ENCODE measurements at regions not wholly inside any gene's neighbourhood (a gene's known extent, or its start where the extent isn't known, plus 50 kb on each side); places are given as distances from the start of the nearest gene placed in this dataset.

- TF ChIP-seq POLR2A (IDR thresholded peaks at IDR 0.05; ENCODE audit: low read depth, low read length) (no peak), POLR2AphosphoS5 (IDR thresholded peaks at IDR 0.05; ENCODE audit: low read depth, low read length) (no peak), PAX5 (IDR thresholded peaks at IDR 0.05; ENCODE audit: insufficient read depth, low read length, severe bottlenecking) (no peak), TAF1 (IDR thresholded peaks at IDR 0.05; ENCODE audit: low read depth, low read length) (no peak), POU2F2 (IDR thresholded peaks at IDR 0.05; ENCODE audit: low read depth, low read length) (no peak), SPI1 (IDR thresholded peaks at IDR 0.05; ENCODE audit: low read depth, low read length) (no peak)
- FAIRE-seq (no peak), DNase-seq (ENCODE audit: insufficient read length, low spot score) (no peak)
These were observed 338.9 kb upstream of the PRMT6 start for GRCh38 chr1:106717591-106717990.

GRCh38 chr1:106721790-106722189, 334.7 kb upstream of the PRMT6 start:
- no peak for TF ChIP-seq POU2F2 (IDR thresholded peaks at IDR 0.05; ENCODE audit: low read depth, low read length)
- no peak for TF ChIP-seq POLR2AphosphoS5 (IDR thresholded peaks at IDR 0.05; ENCODE audit: low read depth, low read length)
- TF ChIP-seq SPI1 (IDR thresholded peaks at IDR 0.05; ENCODE audit: low read depth, low read length): no peak
- no peak for TF ChIP-seq POLR2A (IDR thresholded peaks at IDR 0.05; ENCODE audit: low read depth, low read length)
- no peak for TF ChIP-seq TAF1 (IDR thresholded peaks at IDR 0.05; ENCODE audit: low read depth, low read length)
- no peak for TF ChIP-seq PAX5 (IDR thresholded peaks at IDR 0.05; ENCODE audit: insufficient read depth, low read length, severe bottlenecking)
- FAIRE-seq (no peak), DNase-seq (ENCODE audit: insufficient read length, low spot score) (no peak)

GRCh38 chr1:106722466-106722865, 334.0 kb upstream of the PRMT6 start:
- FAIRE-seq (no peak), DNase-seq (ENCODE audit: insufficient read length, low spot score) (no peak)
- TF ChIP-seq TAF1 (IDR thresholded peaks at IDR 0.05; ENCODE audit: low read depth, low read length) (no peak), POLR2AphosphoS5 (IDR thresholded peaks at IDR 0.05; ENCODE audit: low read depth, low read length) (no peak), POU2F2 (IDR thresholded peaks at IDR 0.05; ENCODE audit: low read depth, low read length) (no peak), PAX5 (IDR thresholded peaks at IDR 0.05; ENCODE audit: insufficient read depth, low read length, severe bottlenecking) (no peak), POLR2A (IDR thresholded peaks at IDR 0.05; ENCODE audit: low read depth, low read length) (no peak), SPI1 (IDR thresholded peaks at IDR 0.05; ENCODE audit: low read depth, low read length) (no peak)

- DNase-seq (ENCODE audit: insufficient read length, low spot score) (no peak), FAIRE-seq (peak; percentile 33)
These were observed 329.3 kb upstream of the PRMT6 start for GRCh38 chr1:106727171-106727570.

GRCh38 chr1:106746448-106747085, 309.9 kb upstream of the PRMT6 start:
- no peak for FAIRE-seq
- DNase-seq (ENCODE audit: insufficient read length, low spot score): no peak
- TF ChIP-seq POLR2A (IDR thresholded peaks at IDR 0.05; ENCODE audit: low read depth, low read length) (no peak), SPI1 (IDR thresholded peaks at IDR 0.05; ENCODE audit: low read depth, low read length) (no peak), POU2F2 (IDR thresholded peaks at IDR 0.05; ENCODE audit: low read depth, low read length) (no peak), POLR2AphosphoS5 (IDR thresholded peaks at IDR 0.05; ENCODE audit: low read depth, low read length) (no peak), PAX5 (IDR thresholded peaks at IDR 0.05; ENCODE audit: insufficient read depth, low read length, severe bottlenecking) (no peak), TAF1 (IDR thresholded peaks at IDR 0.05; ENCODE audit: low read depth, low read length) (no peak)

More at GRCh38 chr1:106727171-106727570, 329.3 kb upstream of the PRMT6 start:
- TF ChIP-seq SPI1 (IDR thresholded peaks at IDR 0.05; ENCODE audit: low read depth, low read length) (peak; percentile 49), POLR2AphosphoS5 (IDR thresholded peaks at IDR 0.05; ENCODE audit: low read depth, low read length) (no peak)

GRCh38 chr1:106747232-106747631, 309.2 kb upstream of the PRMT6 start:
- no peak for DNase-seq (ENCODE audit: insufficient read length, low spot score)
- no peak for TF ChIP-seq POLR2AphosphoS5 (IDR thresholded peaks at IDR 0.05; ENCODE audit: low read depth, low read length)
- no peak for TF ChIP-seq POU2F2 (IDR thresholded peaks at IDR 0.05; ENCODE audit: low read depth, low read length)
- no peak for TF ChIP-seq POLR2A (IDR thresholded peaks at IDR 0.05; ENCODE audit: low read depth, low read length)
- TF ChIP-seq PAX5 (IDR thresholded peaks at IDR 0.05; ENCODE audit: insufficient read depth, low read length, severe bottlenecking): no peak
- no peak for TF ChIP-seq TAF1 (IDR thresholded peaks at IDR 0.05; ENCODE audit: low read depth, low read length)
- no peak for FAIRE-seq

GRCh38 chr1:106747791-106748190, 308.7 kb upstream of the PRMT6 start:
- DNase-seq (ENCODE audit: insufficient read length, low spot score) (no peak), FAIRE-seq (no peak)
- TF ChIP-seq POLR2A (IDR thresholded peaks at IDR 0.05; ENCODE audit: low read depth, low read length): no peak
- TF ChIP-seq POLR2AphosphoS5 (IDR thresholded peaks at IDR 0.05; ENCODE audit: low read depth, low read length): no peak
- TF ChIP-seq TAF1 (IDR thresholded peaks at IDR 0.05; ENCODE audit: low read depth, low read length): no peak
- no peak for TF ChIP-seq PAX5 (IDR thresholded peaks at IDR 0.05; ENCODE audit: insufficient read depth, low read length, severe bottlenecking)
- no peak for TF ChIP-seq SPI1 (IDR thresholded peaks at IDR 0.05; ENCODE audit: low read depth, low read length)
- no peak for TF ChIP-seq POU2F2 (IDR thresholded peaks at IDR 0.05; ENCODE audit: low read depth, low read length)

- TF ChIP-seq POLR2AphosphoS5 (IDR thresholded peaks at IDR 0.05; ENCODE audit: low read depth, low read length) (no peak), POU2F2 (IDR thresholded peaks at IDR 0.05; ENCODE audit: low read depth, low read length) (no peak), PAX5 (IDR thresholded peaks at IDR 0.05; ENCODE audit: insufficient read depth, low read length, severe bottlenecking) (no peak), SPI1 (IDR thresholded peaks at IDR 0.05; ENCODE audit: low read depth, low read length) (no peak), POLR2A (IDR thresholded peaks at IDR 0.05; ENCODE audit: low read depth, low read length) (no peak), TAF1 (IDR thresholded peaks at IDR 0.05; ENCODE audit: low read depth, low read length) (no peak)
- FAIRE-seq: no peak
- DNase-seq (ENCODE audit: insufficient read length, low spot score): no peak
These were observed 307.9 kb upstream of the PRMT6 start for GRCh38 chr1:106748606-106749005.

- TF ChIP-seq POLR2A (IDR thresholded peaks at IDR 0.05; ENCODE audit: low read depth, low read length): no peak
- FAIRE-seq (no peak), DNase-seq (ENCODE audit: insufficient read length, low spot score) (no peak)
These were observed 307.0 kb upstream of the PRMT6 start for GRCh38 chr1:106749491-106749890.

GRCh38 chr1:106749906-106750305, 306.6 kb upstream of the PRMT6 start:
- no peak for DNase-seq (ENCODE audit: insufficient read length, low spot score)
- no peak for FAIRE-seq
- TF ChIP-seq PAX5 (IDR thresholded peaks at IDR 0.05; ENCODE audit: insufficient read depth, low read length, severe bottlenecking): no peak
- TF ChIP-seq POU2F2 (IDR thresholded peaks at IDR 0.05; ENCODE audit: low read depth, low read length): no peak
- no peak for TF ChIP-seq POLR2A (IDR thresholded peaks at IDR 0.05; ENCODE audit: low read depth, low read length)
- no peak for TF ChIP-seq TAF1 (IDR thresholded peaks at IDR 0.05; ENCODE audit: low read depth, low read length)
- TF ChIP-seq POLR2AphosphoS5 (IDR thresholded peaks at IDR 0.05; ENCODE audit: low read depth, low read length): no peak
- TF ChIP-seq SPI1 (IDR thresholded peaks at IDR 0.05; ENCODE audit: low read depth, low read length): no peak
